Astrocyte of the cerebellum (primary cell): ENCODE measurements at regions not wholly inside any gene's neighbourhood (a gene's known extent, or its start where the extent isn't known, plus 50 kb on each side); places are given as distances from the start of the nearest gene placed in this dataset.

Experiments used
- DNase-seq: peaks from one replicate; pipeline ENCODE4 v3.0.0-alpha.2; 2011; ENCODE audit warnings: low read depth
- H3K4me3 ChIP-seq: 2 replicates; pipeline ENCODE4 v1.5.1; 2011; ENCODE audit warnings: mild to moderate bottlenecking, low read depth, low read length, moderate library complexity
- CTCF ChIP-seq: IDR thresholded peaks from 2 replicates; pipeline ENCODE4 v1.5.1; 2012; ENCODE audit warnings: low read length, low read depth, moderate library complexity, mild to moderate bottlenecking; ENCODE audit errors: missing control alignments
- in situ Hi-C: cut with HindIII; loops from 2 replicates; pipeline ENCODE4 v1.10.0; 2017; ENCODE audit warnings: low sequenced_read_pairs

- no peak for DNase-seq
- in situ Hi-C loops = no loop called here
- H3K4me3 ChIP-seq = no peak overlapping the region
Observed at GRCh38 chr2:64220894-64221617, 76.8 kb upstream of the PELI1 start.

GRCh38 chr2:64221935-64222334 lies 77.7 kb upstream of the PELI1 start:
- in situ Hi-C loops = no loop called here
- no peak for DNase-seq
- H3K4me3 ChIP-seq = no peak overlapping the region
- no peak for TF ChIP-seq CTCF

More at GRCh38 chr2:64220894-64221617, 76.8 kb upstream of the PELI1 start:
- TF ChIP-seq CTCF = no peak

- TF ChIP-seq CTCF = no peak
- no peak for DNase-seq
- in situ Hi-C loops = no loop called here
- no peak overlapping the region for H3K4me3 ChIP-seq
Observed at GRCh38 chr2:64222351-64222750, 78.1 kb upstream of the PELI1 start.

- no peak for TF ChIP-seq CTCF
- in situ Hi-C loops = no loop called here
Observed at GRCh38 chr2:64223055-64223454, 78.8 kb upstream of the PELI1 start.

GRCh38 chr2:64225491-64225890 lies 81.3 kb upstream of the PELI1 start:
- in situ Hi-C loops = no loop called here
- H3K4me3 ChIP-seq = no peak overlapping the region
- DNase-seq = no peak
- no peak for TF ChIP-seq CTCF

More at GRCh38 chr2:64223055-64223454, 78.8 kb upstream of the PELI1 start:
- no peak for DNase-seq
- no peak overlapping the region for H3K4me3 ChIP-seq

- no peak for DNase-seq
- TF ChIP-seq CTCF = no peak
- in situ Hi-C loops = no loop called here
- no peak overlapping the region for H3K4me3 ChIP-seq
Observed at GRCh38 chr2:64226611-64227010, 82.4 kb upstream of the PELI1 start.
